ENCODE measurements at regions not wholly inside any gene's neighbourhood (a gene's known extent, or its start where the extent isn't known, plus 50 kb on each side); places are given as distances from the start of the nearest gene placed in this dataset.

DNA sequence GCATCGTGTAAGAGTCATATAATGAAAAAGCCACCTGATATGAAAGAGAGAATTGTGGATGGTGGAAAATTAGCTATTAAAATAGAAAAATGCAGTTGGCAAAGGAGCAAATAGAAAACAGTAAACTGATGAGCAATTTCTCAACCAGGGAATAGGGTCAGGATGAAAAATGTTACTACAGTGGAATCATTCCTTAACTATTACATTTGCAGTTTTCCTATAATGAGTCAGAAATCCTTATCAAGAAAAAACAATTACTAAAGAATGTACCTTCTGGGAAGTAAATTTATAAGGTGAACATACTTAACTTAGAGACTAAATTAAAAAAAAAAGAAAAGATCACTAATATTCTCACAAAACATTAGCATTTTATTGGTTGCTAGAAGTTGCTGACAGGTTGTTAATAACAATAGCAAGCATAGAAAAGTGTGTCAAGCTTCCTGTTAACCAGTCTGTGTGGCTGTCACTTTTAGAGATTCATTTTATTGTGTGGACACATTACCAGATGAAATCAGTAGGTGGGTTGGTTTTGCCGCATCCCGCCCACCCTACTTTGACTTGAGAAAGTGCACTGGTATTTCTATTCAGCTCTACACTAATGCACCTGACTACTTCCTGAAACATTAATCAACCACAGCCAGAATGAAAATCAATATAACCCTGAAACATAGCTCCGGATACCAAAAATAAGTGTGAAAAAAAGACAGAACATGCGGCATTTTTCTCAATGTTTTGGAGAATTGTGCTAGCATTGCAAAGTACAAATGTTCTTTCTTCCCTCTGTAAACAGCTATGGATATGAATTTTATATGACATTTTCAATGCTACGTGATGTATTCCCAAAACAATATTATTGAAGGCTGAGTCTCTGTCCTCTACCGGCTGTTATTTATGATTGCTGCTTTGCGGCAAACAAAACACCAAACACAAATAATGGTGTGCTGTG lies 576.7 kb downstream of the SLC16A7 start:
- Histone ChIP-seq H3K4me3 (ENCODE audit: low read depth, low read length) (no peak overlapping the region), H3K27me3 (replicated peaks) (no peaks in the 10 kb centered on the region), H3K27ac (no peak overlapping the region), H3K36me3 (replicated peaks) (no peaks in the 10 kb centered on the region)
- in situ Hi-C loops (cut with HindIII; ENCODE audit: low pct_ligation_motif_present, low sequenced_read_pairs): no loop called here
- DNase-seq: no peak
- TF ChIP-seq CTCF (IDR thresholded peaks at IDR 0.05; ENCODE audit: low read depth, low read length, missing control alignments): no peak

DNA sequence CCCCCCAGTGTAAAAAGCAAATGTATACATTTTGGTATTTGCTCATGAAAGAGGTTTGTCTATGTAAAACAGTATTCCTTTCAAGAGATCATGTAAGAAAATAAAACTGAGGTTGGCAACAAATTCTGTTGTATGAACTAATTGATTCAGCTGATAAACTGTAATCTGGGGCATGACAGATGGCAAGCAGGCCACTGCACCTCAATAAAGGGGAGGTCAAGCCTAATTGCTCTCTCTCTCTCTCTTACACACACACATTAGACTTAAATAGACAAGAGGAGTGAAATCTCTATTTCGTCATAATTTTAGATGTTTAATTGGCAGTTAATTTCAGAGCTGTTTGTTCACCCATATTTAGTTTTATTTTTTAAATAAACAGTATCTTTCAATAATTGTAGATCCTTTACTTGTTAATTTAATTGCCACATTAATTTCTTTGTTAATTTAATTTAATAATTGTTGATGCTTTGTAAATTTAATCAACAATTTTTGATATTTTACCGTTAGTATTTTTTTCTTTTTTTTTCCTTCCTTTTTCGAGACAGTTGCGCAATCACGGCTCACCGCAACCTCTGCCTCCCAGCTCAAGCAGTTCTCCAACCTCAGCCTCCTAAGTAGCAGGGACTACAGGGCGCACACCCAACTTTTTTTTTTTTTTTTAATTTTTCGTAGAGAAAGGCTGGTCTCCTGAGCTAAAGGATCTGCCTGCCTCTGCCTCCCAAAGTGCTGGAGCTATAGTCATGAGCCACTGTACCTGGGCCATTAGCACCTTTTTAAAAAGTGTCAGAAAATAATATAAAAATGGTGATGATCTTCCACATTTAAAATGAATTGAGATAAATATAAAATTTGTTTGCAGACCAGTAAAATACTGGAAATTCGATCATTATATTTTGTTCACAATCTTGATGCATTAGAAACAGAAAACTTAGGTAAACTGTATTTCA lies 577.7 kb downstream of the SLC16A7 start:
- Histone ChIP-seq H3K27me3 (replicated peaks) (no peaks in the 10 kb centered on the region), H3K36me3 (replicated peaks) (no peaks in the 10 kb centered on the region), H3K27ac (no peak overlapping the region), H3K4me3 (ENCODE audit: low read depth, low read length) (no peak overlapping the region)
- DNase-seq: no peak
- no peak for TF ChIP-seq CTCF (IDR thresholded peaks at IDR 0.05; ENCODE audit: low read depth, low read length, missing control alignments)
- in situ Hi-C loops (cut with HindIII; ENCODE audit: low pct_ligation_motif_present, low sequenced_read_pairs): no loop called here

GRCh38 chr12:60174476-60174875 lies 578.6 kb downstream of the SLC16A7 start:
- DNase-seq: no peak
- in situ Hi-C loops (cut with HindIII; ENCODE audit: low pct_ligation_motif_present, low sequenced_read_pairs): no loop called here
- Histone ChIP-seq H3K4me3 (ENCODE audit: low read depth, low read length) (no peak overlapping the region), H3K27me3 (replicated peaks) (no peaks in the 10 kb centered on the region), H3K27ac (no peak overlapping the region), H3K36me3 (replicated peaks) (no peaks in the 10 kb centered on the region)
- TF ChIP-seq CTCF (IDR thresholded peaks at IDR 0.05; ENCODE audit: low read depth, low read length, missing control alignments): no peak

DNA sequence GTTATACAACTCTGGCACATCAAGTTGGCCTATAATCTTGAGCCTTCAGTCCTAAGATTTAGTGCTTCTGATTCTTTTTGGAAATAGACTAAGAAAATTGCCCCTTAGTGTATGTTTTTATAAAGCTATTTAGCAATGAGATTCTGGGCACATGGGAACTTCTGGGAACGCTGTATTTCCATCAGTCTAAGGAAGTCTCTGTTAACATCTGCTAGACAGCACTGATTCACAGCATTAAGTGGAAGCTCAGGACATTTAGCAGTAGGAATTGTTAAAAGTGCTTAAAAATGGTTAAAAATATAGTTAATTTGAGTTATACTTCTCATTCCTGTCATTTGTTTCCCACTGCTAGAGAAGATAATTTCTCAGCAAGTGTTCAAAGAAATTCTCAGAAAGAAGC lies 579.1 kb downstream of the SLC16A7 start:
- H3K27me3 ChIP-seq (replicated peaks): no peaks in the 10 kb centered on the region
- no peak for TF ChIP-seq CTCF (IDR thresholded peaks at IDR 0.05; ENCODE audit: low read depth, low read length, missing control alignments)
- no peak overlapping the region for H3K27ac ChIP-seq
- no peak overlapping the region for H3K4me3 ChIP-seq (ENCODE audit: low read depth, low read length)
- DNase-seq: no peak
- in situ Hi-C loops (cut with HindIII; ENCODE audit: low pct_ligation_motif_present, low sequenced_read_pairs): no loop called here
- H3K36me3 ChIP-seq (replicated peaks): no peaks in the 10 kb centered on the region

GRCh38 chr12:60176891-60177290 lies 581.1 kb downstream of the SLC16A7 start:
- no peak for TF ChIP-seq CTCF (IDR thresholded peaks at IDR 0.05; ENCODE audit: low read depth, low read length, missing control alignments)
- DNase-seq: no peak
- in situ Hi-C loops (cut with HindIII; ENCODE audit: low pct_ligation_motif_present, low sequenced_read_pairs): no loop called here
- Histone ChIP-seq H3K27ac (no peak overlapping the region), H3K27me3 (replicated peaks) (no peaks in the 10 kb centered on the region), H3K36me3 (replicated peaks) (no peaks in the 10 kb centered on the region), H3K4me3 (ENCODE audit: low read depth, low read length) (no peak overlapping the region)

All from brain microvascular endothelial cell (primary cell).